MM.1S (cell line): ENCODE measurements at regions not wholly inside any gene's neighbourhood (a gene's known extent, or its start where the extent isn't known, plus 50 kb on each side); places are given as distances from the start of the nearest gene placed in this dataset.

ENCODE experiments used
- DNase-seq: peaks from one replicate; pipeline ENCODE4 v3.0.0-alpha.2; 2015
- H2AFZ ChIP-seq: fragments of 300-600 bp; sonication (generic); 2 replicates; pipeline ENCODE4 v1.6.0; 2016; ENCODE audit warnings: antibody characterized with exemption, low read length
- H3F3A ChIP-seq: fragments of 300-600 bp; sonication (generic); 2 replicates; pipeline ENCODE4 v1.6.1; 2016; ENCODE audit warnings: mild to moderate bottlenecking, antibody characterized with exemption, low read length, moderate library complexity, mixed read lengths; ENCODE audit not compliant: insufficient read depth
- H3K27ac ChIP-seq: fragments of 300-600 bp; sonication (generic); 2 replicates; pipeline ENCODE4 v1.5.1; 2016; ENCODE audit warnings: mild to moderate bottlenecking, low read length
- H3K27me3 ChIP-seq: fragments of 300-600 bp; sonication (generic); replicated peaks from 2 replicates; pipeline ENCODE4 v1.6.0; 2016; ENCODE audit warnings: low read length; ENCODE audit not compliant: insufficient read depth
- H3K36me3 ChIP-seq: fragments of 300-600 bp; sonication (generic); replicated peaks from 2 replicates; pipeline ENCODE4 v1.6.1; 2016; ENCODE audit warnings: mild to moderate bottlenecking, low read length, mixed read lengths; ENCODE audit not compliant: insufficient read depth
- H3K4me1 ChIP-seq: fragments of 300-600 bp; sonication (generic); 2 replicates; pipeline ENCODE4 v1.6.1; 2016; ENCODE audit warnings: low read length, mixed read lengths
- H3K4me2 ChIP-seq: fragments of 300-600 bp; sonication (generic); 2 replicates; pipeline ENCODE4 v1.6.0; 2016; ENCODE audit warnings: low read depth, low read length
- H3K4me3 ChIP-seq: fragments of 300-600 bp; sonication (generic); 2 replicates; pipeline ENCODE4 v1.5.1; 2016; ENCODE audit warnings: low read length, mixed read lengths
- H3K79me2 ChIP-seq: fragments of 300-600 bp; sonication (generic); 2 replicates; pipeline ENCODE4 v1.6.1; 2016; ENCODE audit warnings: mixed run types, low read length, mixed read lengths
- H3K9ac ChIP-seq: fragments of 300-600 bp; sonication (generic); 2 replicates; pipeline ENCODE4 v1.6.1; 2016; ENCODE audit warnings: low read length, mixed read lengths
- H3K9me2 ChIP-seq: fragments of 300-600 bp; sonication (generic); replicated peaks from 2 replicates; pipeline ENCODE4 v1.6.1; 2016; ENCODE audit warnings: mild to moderate bottlenecking, low read length, mixed read lengths; ENCODE audit not compliant: insufficient read depth
- H3K9me3 ChIP-seq: fragments of 300-600 bp; sonication (generic); replicated peaks from 2 replicates; pipeline ENCODE4 v1.6.1; 2016; ENCODE audit warnings: mild to moderate bottlenecking, low read length, mixed read lengths; ENCODE audit not compliant: insufficient read depth
- H4K20me1 ChIP-seq: fragments of 300-600 bp; sonication (generic); 2 replicates; pipeline ENCODE4 v1.6.1; 2016; ENCODE audit warnings: mild to moderate bottlenecking, low read length, moderate library complexity, mixed read lengths; ENCODE audit not compliant: insufficient read depth
- EZH2 ChIP-seq: fragments of 300-600 bp; sonication (generic); optimal IDR thresholded peaks from 2 replicates; pipeline ENCODE3; 2017; ENCODE audit warnings: low read depth, mild to moderate bottlenecking, antibody characterized with exemption, low read length, mixed read lengths
- EZH2phosphoT487 ChIP-seq: fragments of 300-600 bp; sonication (generic); IDR thresholded peaks from 2 replicates; pipeline ENCODE4 v1.6.1; 2018; ENCODE audit warnings: antibody characterized with exemption, low read length
- TF ChIP-seq, protein P1 (sequence below): fragments of 300-600 bp; sonication (generic); IDR thresholded peaks from 2 replicates; pipeline ENCODE4 v1.5.1; 2016; ENCODE audit warnings: antibody characterized with exemption, low read length, mixed read lengths

DNA sequence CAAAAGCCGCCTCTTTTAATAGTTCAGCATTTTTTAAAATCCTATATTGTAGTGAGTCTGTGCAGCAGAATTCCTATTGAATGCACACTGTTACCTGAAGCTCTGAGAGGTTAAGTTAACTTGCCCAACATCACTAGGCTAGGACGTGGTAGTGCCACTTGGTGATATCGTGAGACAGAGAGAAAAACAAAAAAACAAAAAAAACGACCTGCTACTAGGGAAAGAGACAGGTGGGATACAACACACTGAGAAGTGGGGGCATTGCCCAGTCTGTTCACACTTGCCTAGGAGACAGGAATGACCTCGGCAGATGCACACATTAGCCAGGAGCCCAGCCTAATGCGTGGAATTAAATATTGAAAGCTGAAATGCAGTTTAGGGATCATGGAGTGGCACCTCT, 129.7 kb upstream of the CCND2 start:
- Histone ChIP-seq H2AFZ (no peak overlapping the region), H3F3A (peaks cover 37% of the 10 kb centered on the region), H3K9me2 (no peaks in the 10 kb centered on the region), H4K20me1 (no peaks in the 10 kb centered on the region), H3K4me2 (no peak overlapping the region), H3K27ac (no peak overlapping the region), H3K4me1 (peaks cover 64% of the 10 kb centered on the region), H3K4me3 (no peak overlapping the region), H3K9me3 (no peaks in the 10 kb centered on the region), H3K9ac (no peak overlapping the region), H3K79me2 (no peaks in the 10 kb centered on the region), H3K27me3 (no peaks in the 10 kb centered on the region), H3K36me3 (no peaks in the 10 kb centered on the region)
- DNase-seq = no peak
- TF ChIP-seq EZH2phosphoT487 = no peak
- no peak for TF ChIP-seq EZH2
- TF ChIP-seq, protein P1, sequence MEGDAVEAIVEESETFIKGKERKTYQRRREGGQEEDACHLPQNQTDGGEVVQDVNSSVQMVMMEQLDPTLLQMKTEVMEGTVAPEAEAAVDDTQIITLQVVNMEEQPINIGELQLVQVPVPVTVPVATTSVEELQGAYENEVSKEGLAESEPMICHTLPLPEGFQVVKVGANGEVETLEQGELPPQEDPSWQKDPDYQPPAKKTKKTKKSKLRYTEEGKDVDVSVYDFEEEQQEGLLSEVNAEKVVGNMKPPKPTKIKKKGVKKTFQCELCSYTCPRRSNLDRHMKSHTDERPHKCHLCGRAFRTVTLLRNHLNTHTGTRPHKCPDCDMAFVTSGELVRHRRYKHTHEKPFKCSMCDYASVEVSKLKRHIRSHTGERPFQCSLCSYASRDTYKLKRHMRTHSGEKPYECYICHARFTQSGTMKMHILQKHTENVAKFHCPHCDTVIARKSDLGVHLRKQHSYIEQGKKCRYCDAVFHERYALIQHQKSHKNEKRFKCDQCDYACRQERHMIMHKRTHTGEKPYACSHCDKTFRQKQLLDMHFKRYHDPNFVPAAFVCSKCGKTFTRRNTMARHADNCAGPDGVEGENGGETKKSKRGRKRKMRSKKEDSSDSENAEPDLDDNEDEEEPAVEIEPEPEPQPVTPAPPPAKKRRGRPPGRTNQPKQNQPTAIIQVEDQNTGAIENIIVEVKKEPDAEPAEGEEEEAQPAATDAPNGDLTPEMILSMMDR = no peak

DNA sequence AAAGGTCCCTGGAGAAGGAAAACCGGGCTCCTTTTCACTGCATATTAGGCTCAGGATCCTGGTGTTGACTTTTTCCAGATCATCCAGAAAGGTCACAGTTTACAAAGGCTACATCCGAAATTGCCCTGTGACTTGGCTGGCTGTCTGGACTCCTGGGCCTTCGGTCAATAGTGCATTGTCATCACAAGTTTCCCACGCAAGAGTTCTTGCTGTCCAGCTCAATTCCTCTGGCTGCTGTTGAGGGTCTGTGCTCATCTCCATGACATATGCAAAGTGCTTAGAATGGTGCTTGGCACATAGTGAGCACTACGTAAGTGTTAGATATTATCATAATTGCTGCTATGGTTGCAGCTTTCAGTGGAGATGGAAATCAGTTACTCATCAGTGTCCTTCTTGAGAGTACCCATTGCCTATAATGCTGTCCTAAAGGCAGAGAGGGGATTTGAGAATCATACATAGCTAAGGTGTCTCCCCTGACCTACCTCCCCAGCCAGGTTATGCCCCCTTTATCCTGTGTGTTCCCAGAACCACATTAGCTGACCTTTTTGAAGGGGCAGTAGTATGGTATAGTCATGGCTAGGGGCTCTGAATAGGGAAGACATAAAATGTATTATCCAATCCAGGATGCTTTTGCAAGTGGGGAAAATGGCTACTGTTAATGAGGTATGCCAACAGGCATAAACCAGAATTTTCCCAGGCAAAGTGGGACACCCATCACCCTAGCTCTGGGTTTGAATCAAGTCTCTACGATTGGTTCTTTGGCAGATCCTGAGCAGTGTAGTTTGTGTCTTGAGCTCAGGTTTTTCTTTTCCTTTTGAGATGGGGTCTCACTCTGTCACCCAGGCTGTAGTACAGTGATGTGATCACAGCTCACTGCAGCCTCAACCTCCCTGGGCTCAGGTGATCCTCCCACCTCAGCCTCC, 132.0 kb upstream of the CCND2 start:
- Histone ChIP-seq H4K20me1 (no peaks in the 10 kb centered on the region), H3K9me3 (no peaks in the 10 kb centered on the region), H3K4me2 (no peak overlapping the region), H2AFZ (no peak overlapping the region), H3K27ac (no peak overlapping the region), H3K4me3 (no peak overlapping the region), H3K27me3 (no peaks in the 10 kb centered on the region), H3K36me3 (no peaks in the 10 kb centered on the region), H3K9ac (no peak overlapping the region), H3K79me2 (no peaks in the 10 kb centered on the region), H3K4me1 (peaks cover 43% of the 10 kb centered on the region), H3K9me2 (no peaks in the 10 kb centered on the region), H3F3A (peaks cover 26% of the 10 kb centered on the region; the same call in 1 of the 2 replicates)
- no peak for DNase-seq
- TF ChIP-seq, protein P1 = no peak
- no peak for TF ChIP-seq EZH2
- TF ChIP-seq EZH2phosphoT487 = no peak

DNA sequence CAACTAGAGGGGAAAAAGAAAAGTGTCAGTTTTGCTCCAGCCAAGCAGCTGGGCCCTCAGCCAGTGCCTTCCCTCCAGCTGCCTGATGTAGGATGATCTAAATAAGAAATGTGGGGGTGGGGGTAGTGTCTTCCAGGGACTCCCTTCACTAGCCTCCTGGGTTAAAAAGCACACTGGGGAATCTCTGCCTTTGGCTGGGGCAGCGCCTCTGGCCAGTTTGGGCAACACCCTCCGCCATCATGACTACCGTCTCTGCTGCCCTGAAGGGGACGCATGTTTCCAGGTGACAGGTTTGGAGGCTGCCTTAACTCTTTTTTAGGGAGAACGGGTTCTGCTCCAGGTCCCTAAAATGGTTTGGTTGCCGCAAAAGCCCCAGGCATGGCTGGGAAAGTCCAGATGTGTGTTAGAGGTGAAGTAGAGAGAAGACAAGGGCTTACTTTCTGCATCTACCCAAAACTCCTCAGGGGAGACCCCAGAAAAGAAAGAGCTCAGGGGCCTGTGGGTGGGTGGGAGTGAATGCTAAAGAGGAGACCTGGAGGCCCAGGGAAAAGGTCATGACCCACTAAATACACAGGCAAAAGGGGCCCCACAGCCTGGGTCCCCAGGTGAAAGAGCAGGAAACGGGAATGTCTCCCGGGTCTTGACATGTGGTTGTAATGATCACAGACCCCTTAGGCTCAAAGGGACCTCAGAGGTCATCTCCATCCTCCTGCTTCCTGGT, 132.8 kb upstream of the CCND2 start:
- Histone ChIP-seq H3K79me2 (no peaks in the 10 kb centered on the region), H3K4me3 (no peak overlapping the region), H3K36me3 (no peaks in the 10 kb centered on the region), H4K20me1 (no peaks in the 10 kb centered on the region), H3K4me1 (peaks cover 36% of the 10 kb centered on the region), H3K4me2 (no peak overlapping the region), H3K9me3 (no peaks in the 10 kb centered on the region), H3K9me2 (no peaks in the 10 kb centered on the region), H3K27ac (no peak overlapping the region), H3K27me3 (no peaks in the 10 kb centered on the region), H3F3A (peaks cover 26% of the 10 kb centered on the region; the same call in 1 of the 2 replicates), H3K9ac (no peak overlapping the region), H2AFZ (no peak overlapping the region)
- no peak for DNase-seq
- TF ChIP-seq EZH2phosphoT487 (no peak), EZH2 (no peak)
- TF ChIP-seq, protein P1 = no peak
